ENCODE measurements at regions not wholly inside any gene's neighbourhood (a gene's known extent, or its start where the extent isn't known, plus 50 kb on each side); places are given as distances from the start of the nearest gene placed in this dataset.

- H3K9me3 ChIP-seq (ENCODE audit: control insufficient read depth, insufficient read depth, low read depth, low read length) = no peaks in the 10 kb centered on the region
- DNase-seq (ENCODE audit: low read depth, low spot score) (no peak), ATAC-seq (no peak)
- ChIA-PET CTCF (no interaction called here), POLR2A (no interaction called here)
- intact Hi-C loops (cut with micrococcal nuclease; ENCODE audit: unreplicated experiment) (no loop called here), in situ Hi-C loops (cut with HindIII; ENCODE audit: low pct_unique_long_range_greater_than_20kb, low sequenced_read_pairs) (no loop called here)
- no peaks in the 10 kb centered on the region for H3K27me3 ChIP-seq (ENCODE audit: control insufficient read depth, insufficient read depth, low read length)
- no peak overlapping the region for H3K27ac ChIP-seq (ENCODE audit: low read length)
- H3K4me1 ChIP-seq (ENCODE audit: control insufficient read depth, insufficient read depth, low read length) = no peaks in the 10 kb centered on the region
- H3K36me3 ChIP-seq (ENCODE audit: control insufficient read depth, insufficient read depth, low read length) = no peaks in the 10 kb centered on the region
- no TSS peak for BruUV-seq (replicated peaks)
- TF ChIP-seq POLR2AphosphoS5 (IDR thresholded peaks at IDR 0.05; ENCODE audit: low read depth, low read length) (no peak), SIN3A (IDR thresholded peaks at IDR 0.05; ENCODE audit: borderline replicate concordance, insufficient read depth, low read depth, low read length) (no peak), TCF7L2 (IDR thresholded peaks at IDR 0.05; ENCODE audit: low read depth, low read length) (no peak), REST (IDR thresholded peaks at IDR 0.05; ENCODE audit: insufficient read depth in 1 of 2, low read depth in 2 of 2, low read length in 1 of 2) (no peak), CTCF (IDR thresholded peaks at IDR 0.05) (no peak)
- H3K4me3 ChIP-seq (ENCODE audit: low read depth in 2 of 2, low read length in 2 of 2) = no peak overlapping the region
Measured at GRCh38 chr10:120282421-120282820, 174.6 kb upstream of the PLPP4 start.

- H3K9me3 ChIP-seq (ENCODE audit: control insufficient read depth, insufficient read depth, low read depth, low read length) = no peaks in the 10 kb centered on the region
- intact Hi-C loops (cut with micrococcal nuclease; ENCODE audit: unreplicated experiment) (no loop called here), in situ Hi-C loops (cut with HindIII; ENCODE audit: low pct_unique_long_range_greater_than_20kb, low sequenced_read_pairs) (no loop called here)
- TF ChIP-seq POLR2AphosphoS5 (IDR thresholded peaks at IDR 0.05; ENCODE audit: low read depth, low read length) (no peak), TCF7L2 (IDR thresholded peaks at IDR 0.05; ENCODE audit: low read depth, low read length) (no peak), REST (IDR thresholded peaks at IDR 0.05; ENCODE audit: insufficient read depth in 1 of 2, low read depth in 2 of 2, low read length in 1 of 2) (no peak), CTCF (IDR thresholded peaks at IDR 0.05) (no peak), SIN3A (IDR thresholded peaks at IDR 0.05; ENCODE audit: borderline replicate concordance, insufficient read depth, low read depth, low read length) (no peak)
- no peak overlapping the region for H3K27ac ChIP-seq (ENCODE audit: low read length)
- no peaks in the 10 kb centered on the region for H3K4me1 ChIP-seq (ENCODE audit: control insufficient read depth, insufficient read depth, low read length)
- no peak for DNase-seq (ENCODE audit: low read depth, low spot score)
- H3K27me3 ChIP-seq (ENCODE audit: control insufficient read depth, insufficient read depth, low read length) = no peaks in the 10 kb centered on the region
- no peak for ATAC-seq
- ChIA-PET POLR2A (no interaction called here), CTCF (no interaction called here)
- no peaks in the 10 kb centered on the region for H3K36me3 ChIP-seq (ENCODE audit: control insufficient read depth, insufficient read depth, low read length)
- no peak overlapping the region for H3K4me3 ChIP-seq (ENCODE audit: low read depth in 2 of 2, low read length in 2 of 2)
- no TSS peak for BruUV-seq (replicated peaks)
Measured at GRCh38 chr10:120282846-120283492, 174.1 kb upstream of the PLPP4 start.
